ENCODE measurements at regions not wholly inside any gene's neighbourhood (a gene's known extent, or its start where the extent isn't known, plus 50 kb on each side); places are given as distances from the start of the nearest gene placed in this dataset.

- TF ChIP-seq CTCF (IDR thresholded peaks at IDR 0.05; ENCODE audit: extremely low read depth, insufficient read depth, missing control alignments): no peak
- no peak for DNase-seq (ENCODE audit: low spot score)
- in situ Hi-C loops (cut with MboI; ENCODE audit: low pct_unique_long_range_greater_than_20kb, low sequenced_read_pairs, unreplicated experiment): no loop called here
These were observed 1485.7 kb upstream of the PIK3C3 start for GRCh38 chr18:40469316-40469715.

- no peak for DNase-seq (ENCODE audit: low spot score)
- TF ChIP-seq CTCF (IDR thresholded peaks at IDR 0.05; ENCODE audit: extremely low read depth, insufficient read depth, missing control alignments): no peak
- in situ Hi-C loops (cut with MboI; ENCODE audit: low pct_unique_long_range_greater_than_20kb, low sequenced_read_pairs, unreplicated experiment): no loop called here
These were observed 1491.0 kb upstream of the PIK3C3 start for GRCh38 chr18:40464032-40464431.

GRCh38 chr18:40453903-40454302 lies 1501.1 kb upstream of the PIK3C3 start:
- no peak for DNase-seq (ENCODE audit: low spot score)
- TF ChIP-seq CTCF (IDR thresholded peaks at IDR 0.05; ENCODE audit: extremely low read depth, insufficient read depth, missing control alignments): no peak
- in situ Hi-C loops (cut with MboI; ENCODE audit: low pct_unique_long_range_greater_than_20kb, low sequenced_read_pairs, unreplicated experiment): no loop called here

- no peak for TF ChIP-seq CTCF (IDR thresholded peaks at IDR 0.05; ENCODE audit: extremely low read depth, insufficient read depth, missing control alignments)
- no peak for DNase-seq (ENCODE audit: low spot score)
- in situ Hi-C loops (cut with MboI; ENCODE audit: low pct_unique_long_range_greater_than_20kb, low sequenced_read_pairs, unreplicated experiment): no loop called here
These were observed 1502.4 kb upstream of the PIK3C3 start for GRCh38 chr18:40452599-40452998.

GRCh38 chr18:40450751-40451150 lies 1504.3 kb upstream of the PIK3C3 start:
- in situ Hi-C loops (cut with MboI; ENCODE audit: low pct_unique_long_range_greater_than_20kb, low sequenced_read_pairs, unreplicated experiment): no loop called here

GRCh38 chr18:40447820-40448219 lies 1507.2 kb upstream of the PIK3C3 start:
- in situ Hi-C loops (cut with MboI; ENCODE audit: low pct_unique_long_range_greater_than_20kb, low sequenced_read_pairs, unreplicated experiment): no loop called here

More at GRCh38 chr18:40450751-40451150, 1504.3 kb upstream of the PIK3C3 start:
- TF ChIP-seq CTCF (IDR thresholded peaks at IDR 0.05; ENCODE audit: extremely low read depth, insufficient read depth, missing control alignments): no peak
- DNase-seq (ENCODE audit: low spot score): no peak

More at GRCh38 chr18:40447820-40448219, 1507.2 kb upstream of the PIK3C3 start:
- no peak for DNase-seq (ENCODE audit: low spot score)
- TF ChIP-seq CTCF (IDR thresholded peaks at IDR 0.05; ENCODE audit: extremely low read depth, insufficient read depth, missing control alignments): no peak
